WTC11 (cell line): ENCODE measurements at regions not wholly inside any gene's neighbourhood (a gene's known extent, or its start where the extent isn't known, plus 50 kb on each side); places are given as distances from the start of the nearest gene placed in this dataset.

Source experiments
- ATAC-seq: fragments of 200-7000 bp; cut with Tn5 transposase; 2 replicates; pipeline ENCODE4 v1.10.0; 2021; ENCODE audit warnings: mild to moderate bottlenecking, moderate library complexity
- CTCF ChIA-PET: fragments of 300-600 bp; sonication (Branson Sonifier 250); formaldehyde crosslinking; loops from one replicate; lab custom pipeline; 2021; ENCODE audit warnings: antibody characterized with exemption; lab: Charles Lee
- POLR2A ChIA-PET: fragments of 350-600 bp; sonication (Branson Sonifier 250); formaldehyde crosslinking; loops from one replicate; lab custom pipeline; 2021; ENCODE audit warnings: antibody characterized with exemption; lab: Charles Lee
- DNase-seq: peaks from one replicate; pipeline ENCODE4 v3.0.0; 2021; ENCODE audit warnings: low spot score
- H3K27ac Mint-ChIP-seq: 2 replicates; pipeline ENCODE4 v1.8.0; 2021; ENCODE audit warnings: mixed read lengths
- H3K27me3 Mint-ChIP-seq: 2 replicates; pipeline ENCODE4 v1.8.0; 2021; ENCODE audit warnings: low read depth, mild to moderate bottlenecking, moderate library complexity, mixed read lengths
- H3K36me3 Mint-ChIP-seq: 2 replicates; pipeline ENCODE4 v1.8.0; 2021; ENCODE audit warnings: mixed read lengths
- H3K4me1 Mint-ChIP-seq: 2 replicates; pipeline ENCODE4 v1.8.0; 2022; ENCODE audit warnings: mixed read lengths
- H3K4me3 Mint-ChIP-seq: 2 replicates; pipeline ENCODE4 v1.8.0; 2021; ENCODE audit warnings: mild to moderate bottlenecking, moderate library complexity, mixed read lengths
- H3K9me3 Mint-ChIP-seq: 2 replicates; pipeline ENCODE4 v1.8.0; 2021; ENCODE audit warnings: mixed read lengths
- AR ChIP-seq: fragments of 250-450 bp; sonication (Bioruptor Pico); IDR thresholded peaks from 2 replicates; pipeline ENCODE4 v1.9.0; 2021; ENCODE audit warnings: mild to moderate bottlenecking
- CDX4 ChIP-seq: fragments of 250-450 bp; sonication (Bioruptor Pico); IDR thresholded peaks from 2 replicates; pipeline ENCODE4 v1.9.0; 2021; ENCODE audit warnings: moderate library complexity, mild to moderate bottlenecking, inconsistent platforms, borderline replicate concordance
- IRF2 ChIP-seq: sonication (generic); formaldehyde crosslinking; IDR thresholded peaks from 2 replicates; pipeline ENCODE4 v1.8.0; 2022; ENCODE audit warnings: low read depth, missing genetic modification reagents, borderline replicate concordance
- RELA ChIP-seq: sonication (generic); formaldehyde crosslinking; IDR thresholded peaks from 2 replicates; pipeline ENCODE4 v1.8.1; 2022; ENCODE audit warnings: missing genetic modification reagents, mild to moderate bottlenecking, borderline replicate concordance
- TCF7 ChIP-seq: sonication (generic); formaldehyde crosslinking; IDR thresholded peaks from 2 replicates; pipeline ENCODE4 v1.8.0; 2022; ENCODE audit warnings: mild to moderate bottlenecking, low read depth, missing genetic modification reagents, moderate library complexity
- TEAD1 ChIP-seq: sonication (generic); formaldehyde crosslinking; IDR thresholded peaks from 2 replicates; pipeline ENCODE4 v1.8.0; 2022; ENCODE audit warnings: mild to moderate bottlenecking, missing genetic modification reagents
- USF2 ChIP-seq: sonication (generic); formaldehyde crosslinking; IDR thresholded peaks from 2 replicates; pipeline ENCODE4 v1.8.1; 2023; ENCODE audit warnings: mild to moderate bottlenecking, missing genetic modification reagents, moderate library complexity
- TF ChIP-seq, protein P1 (sequence below): sonication (generic); formaldehyde crosslinking; IDR thresholded peaks from 2 replicates; pipeline ENCODE4 v1.8.0; 2022; ENCODE audit warnings: missing genetic modification reagents
- TF ChIP-seq, protein P2 (sequence below): sonication (generic); formaldehyde crosslinking; IDR thresholded peaks from 2 replicates; pipeline ENCODE4 v1.8.0; 2023; ENCODE audit warnings: missing genetic modification reagents, mild to moderate bottlenecking, borderline replicate concordance

DNA sequence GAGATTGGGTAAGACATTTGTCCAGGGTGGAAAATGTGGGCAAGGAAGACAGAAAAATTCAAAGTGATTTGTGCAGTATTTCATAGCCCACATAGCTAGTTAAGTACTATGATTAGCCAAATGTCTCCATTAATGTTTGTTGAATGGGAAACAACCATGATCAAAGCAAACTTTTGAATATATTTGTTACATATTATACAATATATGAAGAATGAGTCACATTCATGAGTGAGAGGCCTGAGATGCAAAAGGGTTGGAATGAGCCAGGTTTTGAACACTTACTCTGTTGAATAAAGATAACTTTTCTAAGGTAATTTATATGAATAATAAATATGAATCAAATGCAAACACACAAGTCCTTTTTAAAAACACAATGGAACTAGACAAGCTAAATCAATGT lies 984.5 kb upstream of the CDH2 start (continued):
- no peak for TF ChIP-seq CDX4
- TF ChIP-seq, all 79 proteins: peak for 0

DNA sequence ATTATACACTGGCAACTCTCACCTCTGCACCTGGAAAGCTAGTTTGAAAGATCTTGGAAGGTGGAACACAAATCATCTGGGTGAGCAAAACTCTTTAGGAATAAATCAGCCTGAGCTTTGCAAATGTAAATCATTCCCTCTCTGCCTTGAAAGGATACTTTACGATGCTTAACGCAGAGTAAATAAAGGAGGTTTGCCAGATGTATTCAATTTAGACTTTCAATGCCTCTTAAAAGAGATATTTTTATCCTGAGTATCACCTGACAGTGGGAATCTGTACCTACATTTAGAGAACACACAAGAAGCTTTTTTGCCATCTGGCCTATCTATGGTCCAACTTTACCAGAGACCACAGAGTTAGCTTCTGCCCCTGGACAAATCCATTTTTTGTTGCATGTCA lies 983.2 kb upstream of the CDH2 start:
- CTCF ChIA-PET, result no interaction called here
- Mint-ChIP-seq H3K36me3 (no peaks in the 10 kb centered on the region), H3K9me3 (no peaks in the 10 kb centered on the region), H3K4me3 (peak overlapping the region; percentile 36; the same call in 1 of the 2 replicates), H3K27ac (peak overlapping the region; percentile 84; the same call in 1 of the 2 replicates), H3K4me1 (peaks cover 58% of the 10 kb centered on the region), H3K27me3 (no peaks in the 10 kb centered on the region)
- POLR2A ChIA-PET, result interaction anchor here (0.8 kb wide), 1 partner anchor 22 kb away, joined by 3 read pairs; no protein-coding TSS in a partner anchor
- ATAC-seq, result peak; percentile 36
- TF ChIP-seq USF2 (0 out of 2 replicates have a peak, but pooled peaks have one; percentile 12), AR (no peak)
- TF ChIP-seq, protein P1, sequence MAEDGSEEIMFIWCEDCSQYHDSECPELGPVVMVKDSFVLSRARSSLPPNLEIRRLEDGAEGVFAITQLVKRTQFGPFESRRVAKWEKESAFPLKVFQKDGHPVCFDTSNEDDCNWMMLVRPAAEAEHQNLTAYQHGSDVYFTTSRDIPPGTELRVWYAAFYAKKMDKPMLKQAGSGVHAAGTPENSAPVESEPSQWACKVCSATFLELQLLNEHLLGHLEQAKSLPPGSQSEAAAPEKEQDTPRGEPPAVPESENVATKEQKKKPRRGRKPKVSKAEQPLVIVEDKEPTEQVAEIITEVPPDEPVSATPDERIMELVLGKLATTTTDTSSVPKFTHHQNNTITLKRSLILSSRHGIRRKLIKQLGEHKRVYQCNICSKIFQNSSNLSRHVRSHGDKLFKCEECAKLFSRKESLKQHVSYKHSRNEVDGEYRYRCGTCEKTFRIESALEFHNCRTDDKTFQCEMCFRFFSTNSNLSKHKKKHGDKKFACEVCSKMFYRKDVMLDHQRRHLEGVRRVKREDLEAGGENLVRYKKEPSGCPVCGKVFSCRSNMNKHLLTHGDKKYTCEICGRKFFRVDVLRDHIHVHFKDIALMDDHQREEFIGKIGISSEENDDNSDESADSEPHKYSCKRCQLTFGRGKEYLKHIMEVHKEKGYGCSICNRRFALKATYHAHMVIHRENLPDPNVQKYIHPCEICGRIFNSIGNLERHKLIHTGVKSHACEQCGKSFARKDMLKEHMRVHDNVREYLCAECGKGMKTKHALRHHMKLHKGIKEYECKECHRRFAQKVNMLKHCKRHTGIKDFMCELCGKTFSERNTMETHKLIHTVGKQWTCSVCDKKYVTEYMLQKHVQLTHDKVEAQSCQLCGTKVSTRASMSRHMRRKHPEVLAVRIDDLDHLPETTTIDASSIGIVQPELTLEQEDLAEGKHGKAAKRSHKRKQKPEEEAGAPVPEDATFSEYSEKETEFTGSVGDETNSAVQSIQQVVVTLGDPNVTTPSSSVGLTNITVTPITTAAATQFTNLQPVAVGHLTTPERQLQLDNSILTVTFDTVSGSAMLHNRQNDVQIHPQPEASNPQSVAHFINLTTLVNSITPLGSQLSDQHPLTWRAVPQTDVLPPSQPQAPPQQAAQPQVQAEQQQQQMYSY (CRISPR knock-in tag), result no peak
- DNase-seq, result no peak

- POLR2A ChIA-PET, result no interaction called here
- ATAC-seq (no peak), DNase-seq (no peak)
- Mint-ChIP-seq H3K27me3 (no peaks in the 10 kb centered on the region), H3K4me3 (no peak overlapping the region), H3K27ac (no peak overlapping the region), H3K4me1 (peaks cover 53% of the 10 kb centered on the region), H3K36me3 (no peaks in the 10 kb centered on the region), H3K9me3 (no peaks in the 10 kb centered on the region)
- CTCF ChIA-PET, result no interaction called here
- TF ChIP-seq TCF7 (CRISPR knock-in tag), result no peak
- TF ChIP-seq IRF2, result no peak
- no peak for TF ChIP-seq TEAD1 (CRISPR knock-in tag)
- TF ChIP-seq, protein P2, sequence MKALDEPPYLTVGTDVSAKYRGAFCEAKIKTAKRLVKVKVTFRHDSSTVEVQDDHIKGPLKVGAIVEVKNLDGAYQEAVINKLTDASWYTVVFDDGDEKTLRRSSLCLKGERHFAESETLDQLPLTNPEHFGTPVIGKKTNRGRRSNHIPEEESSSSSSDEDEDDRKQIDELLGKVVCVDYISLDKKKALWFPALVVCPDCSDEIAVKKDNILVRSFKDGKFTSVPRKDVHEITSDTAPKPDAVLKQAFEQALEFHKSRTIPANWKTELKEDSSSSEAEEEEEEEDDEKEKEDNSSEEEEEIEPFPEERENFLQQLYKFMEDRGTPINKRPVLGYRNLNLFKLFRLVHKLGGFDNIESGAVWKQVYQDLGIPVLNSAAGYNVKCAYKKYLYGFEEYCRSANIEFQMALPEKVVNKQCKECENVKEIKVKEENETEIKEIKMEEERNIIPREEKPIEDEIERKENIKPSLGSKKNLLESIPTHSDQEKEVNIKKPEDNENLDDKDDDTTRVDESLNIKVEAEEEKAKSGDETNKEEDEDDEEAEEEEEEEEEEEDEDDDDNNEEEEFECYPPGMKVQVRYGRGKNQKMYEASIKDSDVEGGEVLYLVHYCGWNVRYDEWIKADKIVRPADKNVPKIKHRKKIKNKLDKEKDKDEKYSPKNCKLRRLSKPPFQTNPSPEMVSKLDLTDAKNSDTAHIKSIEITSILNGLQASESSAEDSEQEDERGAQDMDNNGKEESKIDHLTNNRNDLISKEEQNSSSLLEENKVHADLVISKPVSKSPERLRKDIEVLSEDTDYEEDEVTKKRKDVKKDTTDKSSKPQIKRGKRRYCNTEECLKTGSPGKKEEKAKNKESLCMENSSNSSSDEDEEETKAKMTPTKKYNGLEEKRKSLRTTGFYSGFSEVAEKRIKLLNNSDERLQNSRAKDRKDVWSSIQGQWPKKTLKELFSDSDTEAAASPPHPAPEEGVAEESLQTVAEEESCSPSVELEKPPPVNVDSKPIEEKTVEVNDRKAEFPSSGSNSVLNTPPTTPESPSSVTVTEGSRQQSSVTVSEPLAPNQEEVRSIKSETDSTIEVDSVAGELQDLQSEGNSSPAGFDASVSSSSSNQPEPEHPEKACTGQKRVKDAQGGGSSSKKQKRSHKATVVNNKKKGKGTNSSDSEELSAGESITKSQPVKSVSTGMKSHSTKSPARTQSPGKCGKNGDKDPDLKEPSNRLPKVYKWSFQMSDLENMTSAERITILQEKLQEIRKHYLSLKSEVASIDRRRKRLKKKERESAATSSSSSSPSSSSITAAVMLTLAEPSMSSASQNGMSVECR (CRISPR knock-in tag), result no peak
- no peak for TF ChIP-seq RELA (CRISPR knock-in tag)
Measured at GRCh38 chr18:29157905-29158304, 981.0 kb upstream of the CDH2 start.
